H1 (cell line): ENCODE measurements at regions not wholly inside any gene's neighbourhood (a gene's known extent, or its start where the extent isn't known, plus 50 kb on each side); places are given as distances from the start of the nearest gene placed in this dataset.

Experiments used
- POLR2AphosphoS5 ChIP-seq: IDR thresholded peaks from 2 replicates; pipeline ENCODE4 v1.6.1; 2011; ENCODE audit warnings: low read depth, low read length
- TEAD4 ChIP-seq: IDR thresholded peaks from 2 replicates; pipeline ENCODE4 v1.6.1; 2012; ENCODE audit warnings: low read depth, low read length, inconsistent platforms, mixed read lengths
- ZNF274 ChIP-seq: IDR thresholded peaks from 2 replicates; pipeline ENCODE4 v1.7.0; 2012; ENCODE audit warnings: low read length, borderline replicate concordance; ENCODE audit errors: extremely low read depth
- TF ChIP-seq, protein P1 (sequence below): IDR thresholded peaks from 2 replicates; pipeline ENCODE4 v1.6.1; 2012; ENCODE audit warnings: inconsistent platforms

DNA sequence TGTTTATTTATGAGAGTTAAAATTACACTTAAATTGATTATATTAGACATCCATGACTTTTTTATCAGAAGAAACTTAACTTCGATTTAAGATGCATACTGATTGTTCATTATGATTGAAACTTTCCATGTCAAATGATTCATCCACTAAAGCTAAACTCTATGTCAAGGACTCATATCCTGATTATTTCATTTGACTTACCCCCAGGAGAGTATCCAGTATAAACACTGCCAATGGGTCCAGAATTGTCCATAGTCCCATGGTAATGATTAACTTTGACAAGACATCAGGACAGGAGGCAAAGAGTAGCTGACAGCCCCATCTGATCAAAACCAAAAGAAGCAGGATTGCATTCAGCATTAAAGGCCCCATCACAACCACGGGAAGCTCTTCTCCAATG is 709.9 kb downstream of the TFAP2A start:
- TF ChIP-seq ZNF274: no peak
- no peak for TF ChIP-seq POLR2AphosphoS5
- TF ChIP-seq TEAD4: no peak
- TF ChIP-seq, protein P1, sequence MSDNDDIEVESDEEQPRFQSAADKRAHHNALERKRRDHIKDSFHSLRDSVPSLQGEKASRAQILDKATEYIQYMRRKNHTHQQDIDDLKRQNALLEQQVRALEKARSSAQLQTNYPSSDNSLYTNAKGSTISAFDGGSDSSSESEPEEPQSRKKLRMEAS: no peak
